ENCODE measurements at regions not wholly inside any gene's neighbourhood (a gene's known extent, or its start where the extent isn't known, plus 50 kb on each side); places are given as distances from the start of the nearest gene placed in this dataset.
"Not testable (repeated sequence)": the region's sequence is repeated elsewhere in the genome, so short reads cannot be mapped to it uniquely, and the experiment has no call there.

GRCh38 chr3:104359546-104359945, 1007.2 kb upstream of the ALCAM start:
- H3K36me3 ChIP-seq: no peaks in the 10 kb centered on the region
- no peak for TF ChIP-seq CTCF (IDR thresholded peaks at IDR 0.05)
- no peaks in the 10 kb centered on the region for H3K27me3 ChIP-seq
- H3K4me1 ChIP-seq: no peaks in the 10 kb centered on the region
- DNase-seq (no peak), ATAC-seq (no peak)
- intact Hi-C loops (cut with DNase I): no loop called here
- H3K4me3 ChIP-seq: no peak overlapping the region
- H3K9me3 ChIP-seq: no peaks in the 10 kb centered on the region
- H3K27ac ChIP-seq: no peak overlapping the region

- no peaks in the 10 kb centered on the region for H3K36me3 ChIP-seq
- DNase-seq: no peak
- no peaks in the 10 kb centered on the region for H3K4me1 ChIP-seq
- H3K4me3 ChIP-seq: no peak overlapping the region
- H3K9me3 ChIP-seq: no peaks in the 10 kb centered on the region
- intact Hi-C loops (cut with DNase I): no loop called here
- no peaks in the 10 kb centered on the region for H3K27me3 ChIP-seq
- ATAC-seq: no peak
- no peak for TF ChIP-seq CTCF (IDR thresholded peaks at IDR 0.05)
- H3K27ac ChIP-seq: no peak overlapping the region
Measured at GRCh38 chr3:104360038-104360437, 1006.7 kb upstream of the ALCAM start.

DNA sequence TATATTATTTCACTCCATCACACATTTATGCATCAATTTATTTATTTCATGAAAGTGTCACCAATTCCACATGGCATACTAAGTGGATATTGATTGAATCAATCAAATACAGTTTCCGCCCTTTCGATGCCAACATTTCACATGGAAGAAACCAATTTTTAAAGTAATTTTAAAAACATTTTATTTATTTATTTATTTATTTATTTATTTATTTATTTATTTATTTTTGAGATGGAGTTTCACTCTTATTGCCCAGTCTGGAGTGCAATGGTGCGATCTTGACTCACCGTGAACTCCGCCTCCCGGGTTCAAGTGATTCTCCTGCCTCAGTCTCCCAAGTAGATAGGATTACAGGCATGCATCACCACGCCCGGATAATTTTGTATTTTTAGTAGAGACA, 1005.0 kb upstream of the ALCAM start:
- H3K27ac ChIP-seq; H3K4me3 ChIP-seq; intact Hi-C loops (cut with DNase I); H3K4me1 ChIP-seq; DNase-seq; H3K9me3 ChIP-seq; H3K36me3 ChIP-seq; H3K27me3 ChIP-seq; ATAC-seq: not testable (repeated sequence)

DNA sequence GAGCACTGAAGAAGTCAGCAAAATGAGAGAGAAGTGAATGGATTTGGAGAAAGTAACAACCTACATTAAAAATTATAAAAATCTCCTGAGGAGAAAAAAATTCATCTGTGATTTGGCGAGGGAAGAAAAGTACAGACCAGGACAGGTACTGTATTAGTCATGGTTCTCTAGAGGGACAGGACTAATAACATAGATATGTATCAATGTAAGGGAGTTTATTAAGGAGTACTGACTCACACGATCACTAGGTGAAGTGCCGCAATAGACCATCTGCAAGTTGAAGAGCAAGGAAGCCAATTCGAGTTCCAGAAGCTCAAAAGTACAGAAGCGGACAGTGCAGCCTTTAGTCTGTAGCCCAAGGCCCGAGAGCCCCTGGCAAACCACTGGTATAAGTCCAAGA, 1004.4 kb upstream of the ALCAM start:
- DNase-seq: no peak
- no peak for TF ChIP-seq CTCF (IDR thresholded peaks at IDR 0.05)
- Histone ChIP-seq H3K4me3 (no peak overlapping the region), H3K9me3 (no peaks in the 10 kb centered on the region), H3K4me1 (no peaks in the 10 kb centered on the region), H3K27me3 (no peaks in the 10 kb centered on the region), H3K27ac (no peak overlapping the region), H3K36me3 (no peaks in the 10 kb centered on the region)
- intact Hi-C loops (cut with DNase I): no loop called here
- ATAC-seq: no peak

- Histone ChIP-seq H3K27me3 (no peaks in the 10 kb centered on the region), H3K27ac (no peak overlapping the region), H3K9me3 (no peaks in the 10 kb centered on the region), H3K4me1 (no peaks in the 10 kb centered on the region), H3K4me3 (no peak overlapping the region), H3K36me3 (no peaks in the 10 kb centered on the region)
- no peak for TF ChIP-seq CTCF (IDR thresholded peaks at IDR 0.05)
- intact Hi-C loops (cut with DNase I): no loop called here
- ATAC-seq (no peak), DNase-seq (no peak)
Measured at GRCh38 chr3:104367000-104367399, 999.7 kb upstream of the ALCAM start.

GRCh38 chr3:104368760-104369159, 997.9 kb upstream of the ALCAM start:
- no peak for ATAC-seq

More at GRCh38 chr3:104368760-104369159, 997.9 kb upstream of the ALCAM start:
- no peaks in the 10 kb centered on the region for H3K27me3 ChIP-seq
- no peaks in the 10 kb centered on the region for H3K36me3 ChIP-seq
- H3K27ac ChIP-seq: no peak overlapping the region
- no peaks in the 10 kb centered on the region for H3K4me1 ChIP-seq
- TF ChIP-seq CTCF (IDR thresholded peaks at IDR 0.05): no peak
- DNase-seq: no peak
- H3K4me3 ChIP-seq: no peak overlapping the region
- intact Hi-C loops (cut with DNase I): no loop called here
- H3K9me3 ChIP-seq: no peaks in the 10 kb centered on the region

Measured in upper lobe of right lung (tissue), 1 donor.